Right lobe of liver (tissue), 4 donors: ENCODE measurements at regions not wholly inside any gene's neighbourhood (a gene's known extent, or its start where the extent isn't known, plus 50 kb on each side); places are given as distances from the start of the nearest gene placed in this dataset.

ENCODE experiments used
- CTCF ChIP-seq, 4 donors: fragments of 200-600 bp in 3 of 4; fragments of 450-650 bp in 1 of 4; IDR thresholded peaks; one replicate each; pipeline versions ENCODE4 v1.5.1 to v1.8.0; 2016 to 2022; ENCODE audit warnings: antibody characterized with exemption in 4 of 4, mild to moderate bottlenecking in 2 of 4
- POLR2A ChIP-seq: fragments of 450-650 bp; IDR thresholded peaks from one replicate; pipeline ENCODE4 v1.6.1; 2017; ENCODE audit warnings: antibody characterized with exemption, mild to moderate bottlenecking
- donor health status: DM: no; HTN: no; CAD: no.
- donor health status: DM: no; HTN: no; CAD: no.
- donor health status: DM: no; HTN: yes; CAD: no.

DNA sequence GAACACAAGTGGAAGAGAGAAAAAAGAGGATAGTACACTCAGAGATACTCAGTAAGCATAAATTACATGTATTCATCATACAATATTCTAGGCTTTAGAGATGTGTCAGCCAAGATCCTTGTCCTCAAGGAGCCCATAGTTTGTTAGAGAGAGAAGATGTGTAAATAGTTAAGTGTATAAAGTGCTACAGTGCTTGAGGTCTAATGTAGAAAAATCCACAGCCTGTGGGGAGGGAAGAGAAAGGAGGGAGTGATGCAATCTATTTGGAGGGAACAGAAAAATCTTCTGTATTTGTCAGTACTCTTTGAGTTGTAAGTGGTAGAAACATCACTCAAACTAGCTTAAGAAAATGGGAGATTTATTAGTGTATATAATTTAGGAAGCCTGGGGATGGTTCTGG, 81.9 kb downstream of the PALM2AKAP2 start:
- TF ChIP-seq POLR2A (no peak), CTCF (IDR thresholded peaks at IDR 0.05) (no peak)
